ENCODE measurements at regions not wholly inside any gene's neighbourhood (a gene's known extent, or its start where the extent isn't known, plus 50 kb on each side); places are given as distances from the start of the nearest gene placed in this dataset.

DNA sequence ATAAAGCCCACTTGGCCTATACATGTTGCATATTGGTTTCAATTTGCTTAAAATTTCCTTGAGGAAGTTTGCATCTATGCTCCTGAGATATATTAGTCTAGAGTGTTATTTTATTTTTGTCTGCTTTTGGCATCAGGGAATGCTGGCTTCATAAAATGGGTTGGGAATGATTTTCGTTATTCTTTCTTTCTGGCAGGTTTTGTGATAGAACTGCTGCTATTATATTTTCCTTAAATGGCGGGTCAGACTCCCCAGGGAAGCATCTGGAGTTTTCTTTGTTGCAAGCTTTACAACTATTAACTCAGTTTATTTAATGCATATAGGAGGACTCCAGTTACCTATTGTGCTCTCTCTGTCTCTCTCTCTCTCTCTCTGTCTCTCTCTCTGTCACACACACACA, 82.0 kb upstream of the WDR17 start:
- TF ChIP-seq, protein P1, sequence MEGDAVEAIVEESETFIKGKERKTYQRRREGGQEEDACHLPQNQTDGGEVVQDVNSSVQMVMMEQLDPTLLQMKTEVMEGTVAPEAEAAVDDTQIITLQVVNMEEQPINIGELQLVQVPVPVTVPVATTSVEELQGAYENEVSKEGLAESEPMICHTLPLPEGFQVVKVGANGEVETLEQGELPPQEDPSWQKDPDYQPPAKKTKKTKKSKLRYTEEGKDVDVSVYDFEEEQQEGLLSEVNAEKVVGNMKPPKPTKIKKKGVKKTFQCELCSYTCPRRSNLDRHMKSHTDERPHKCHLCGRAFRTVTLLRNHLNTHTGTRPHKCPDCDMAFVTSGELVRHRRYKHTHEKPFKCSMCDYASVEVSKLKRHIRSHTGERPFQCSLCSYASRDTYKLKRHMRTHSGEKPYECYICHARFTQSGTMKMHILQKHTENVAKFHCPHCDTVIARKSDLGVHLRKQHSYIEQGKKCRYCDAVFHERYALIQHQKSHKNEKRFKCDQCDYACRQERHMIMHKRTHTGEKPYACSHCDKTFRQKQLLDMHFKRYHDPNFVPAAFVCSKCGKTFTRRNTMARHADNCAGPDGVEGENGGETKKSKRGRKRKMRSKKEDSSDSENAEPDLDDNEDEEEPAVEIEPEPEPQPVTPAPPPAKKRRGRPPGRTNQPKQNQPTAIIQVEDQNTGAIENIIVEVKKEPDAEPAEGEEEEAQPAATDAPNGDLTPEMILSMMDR (IDR thresholded peaks at IDR 0.05; ENCODE audit: insufficient read depth, low read depth, low read length, missing control alignments): no peak
- no peak overlapping the region for H3K4me3 ChIP-seq (ENCODE audit: low read depth, low read length)
- no peak for DNase-seq (ENCODE audit: low read depth)

DNA sequence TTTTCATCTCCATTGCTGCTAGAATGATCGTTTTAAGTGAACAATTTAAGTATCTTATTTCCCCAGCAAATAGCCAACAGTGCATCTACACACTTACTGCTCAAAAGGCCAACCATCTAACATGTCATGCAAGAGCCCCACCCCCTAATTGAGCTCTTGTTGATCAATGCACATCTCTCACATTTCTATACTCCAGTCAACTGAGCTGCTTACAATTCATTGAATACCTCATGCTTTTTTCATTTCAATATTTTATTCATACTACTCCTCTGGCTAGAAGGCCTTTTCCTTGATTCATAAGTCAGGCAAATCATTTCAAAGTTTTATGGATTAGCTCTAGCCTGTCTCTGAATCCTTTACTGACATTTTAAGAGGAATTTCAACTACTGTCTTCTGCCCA, 79.0 kb upstream of the WDR17 start:
- H3K4me3 ChIP-seq (ENCODE audit: low read depth, low read length): no peak overlapping the region
- no peak for DNase-seq (ENCODE audit: low read depth)
- TF ChIP-seq, protein P1 (IDR thresholded peaks at IDR 0.05; ENCODE audit: insufficient read depth, low read depth, low read length, missing control alignments): no peak

DNA sequence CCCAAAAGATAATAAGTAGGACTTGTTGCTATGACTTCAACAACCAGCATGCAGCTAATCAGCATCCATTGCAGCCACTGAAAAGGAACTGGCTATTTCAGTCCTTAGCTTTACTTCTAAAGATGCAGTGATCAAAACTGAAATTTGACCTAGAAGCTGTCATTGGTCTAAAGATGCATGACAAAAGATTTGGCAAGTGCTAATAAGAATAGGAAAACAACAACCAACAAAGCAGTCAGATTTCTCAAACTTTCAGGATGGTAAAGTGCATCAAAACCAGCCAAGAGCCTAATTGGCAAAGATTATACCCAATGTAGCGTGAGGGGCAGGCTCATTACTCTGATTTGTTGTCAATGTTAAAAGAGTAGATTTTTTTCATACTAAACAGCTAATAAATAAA, 77.1 kb upstream of the WDR17 start:
- H3K4me3 ChIP-seq (ENCODE audit: low read depth, low read length): no peak overlapping the region
- DNase-seq (ENCODE audit: low read depth): no peak
- TF ChIP-seq, protein P1 (IDR thresholded peaks at IDR 0.05; ENCODE audit: insufficient read depth, low read depth, low read length, missing control alignments): no peak

DNA sequence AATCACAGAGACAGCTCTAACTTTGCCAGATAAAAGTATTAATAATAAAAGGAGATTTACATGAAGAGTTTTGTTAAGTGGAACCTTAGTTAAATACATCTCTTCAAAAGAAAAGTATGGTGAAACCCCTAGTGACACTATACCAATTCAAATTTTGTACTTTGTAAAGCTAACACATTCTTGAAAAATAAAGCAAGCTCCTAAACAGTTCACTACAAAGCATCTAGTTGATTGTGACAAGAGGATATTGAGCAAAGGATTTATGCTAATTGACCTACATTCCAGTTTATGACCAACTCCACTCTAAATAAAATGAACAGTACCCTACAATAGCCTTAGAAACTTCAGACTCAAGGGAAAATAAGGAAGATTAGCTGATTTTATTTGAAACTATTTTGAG, 69.4 kb upstream of the WDR17 start:
- no peak for DNase-seq (ENCODE audit: low read depth)
- H3K4me3 ChIP-seq (ENCODE audit: low read depth, low read length): no peak overlapping the region
- TF ChIP-seq, protein P1 (IDR thresholded peaks at IDR 0.05; ENCODE audit: insufficient read depth, low read depth, low read length, missing control alignments): no peak

DNA sequence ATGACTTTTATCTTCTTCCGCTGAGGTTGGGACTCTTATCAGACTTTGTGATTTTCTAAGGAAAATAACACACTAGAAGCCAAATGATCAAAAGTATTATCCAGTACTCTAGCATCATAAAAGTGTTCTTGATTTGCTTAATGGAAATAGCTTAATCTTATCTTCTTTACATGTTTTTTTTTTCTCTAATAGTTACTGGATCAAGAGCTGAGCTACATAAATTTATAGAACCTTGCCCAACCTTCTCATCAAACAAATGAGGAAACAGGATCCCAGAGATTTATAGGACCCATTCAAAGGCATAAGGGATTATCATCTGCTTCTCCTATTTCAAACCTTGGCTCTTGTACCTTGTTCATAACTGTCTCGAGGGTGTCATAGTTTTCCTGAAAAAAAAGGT, 68.3 kb upstream of the WDR17 start:
- TF ChIP-seq, protein P1 (IDR thresholded peaks at IDR 0.05; ENCODE audit: insufficient read depth, low read depth, low read length, missing control alignments): no peak
- no peak overlapping the region for H3K4me3 ChIP-seq (ENCODE audit: low read depth, low read length)
- no peak for DNase-seq (ENCODE audit: low read depth)

DNA sequence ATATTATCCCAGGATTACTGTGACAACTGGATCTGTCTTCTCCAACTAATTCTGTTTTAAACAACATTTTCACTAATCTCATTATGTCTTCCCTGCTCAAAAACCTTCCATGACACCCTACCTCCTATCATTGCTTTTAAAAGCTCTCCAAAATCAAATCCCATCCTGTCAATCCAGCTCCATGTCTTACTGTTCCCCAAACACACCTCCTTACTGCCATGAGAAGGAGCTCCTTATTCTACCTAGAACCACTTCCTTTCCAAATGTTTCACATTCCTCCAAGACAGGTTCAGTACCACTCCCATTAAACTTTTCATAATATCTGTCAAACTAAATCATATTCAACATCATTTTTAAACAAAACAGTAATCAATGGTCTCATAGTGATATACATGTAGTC, 66.9 kb upstream of the WDR17 start:
- TF ChIP-seq, protein P1 (IDR thresholded peaks at IDR 0.05; ENCODE audit: insufficient read depth, low read depth, low read length, missing control alignments): no peak
- peak; percentile 21 for DNase-seq (ENCODE audit: low read depth)
- no peak overlapping the region for H3K4me3 ChIP-seq (ENCODE audit: low read depth, low read length)

DNA sequence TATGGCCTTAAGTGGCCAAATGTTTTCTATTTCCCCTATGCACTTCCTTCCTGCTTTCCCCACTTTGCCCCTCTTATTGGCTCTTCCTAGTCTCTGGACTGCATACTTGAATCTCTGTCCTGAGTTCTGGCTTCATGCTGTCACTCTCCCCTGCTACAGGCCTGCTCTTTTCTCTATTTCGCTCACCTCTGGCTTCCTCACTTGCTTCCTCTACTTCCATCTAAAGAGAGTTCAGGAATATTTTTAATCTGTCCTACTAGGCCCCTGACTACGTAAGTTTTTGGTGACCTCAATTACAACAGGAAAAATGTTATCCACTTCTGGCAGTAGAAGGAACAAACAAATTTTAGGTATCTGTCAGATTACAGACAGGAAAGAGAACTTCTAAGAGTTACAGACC, 65.7 kb upstream of the WDR17 start:
- TF ChIP-seq, protein P1 (IDR thresholded peaks at IDR 0.05; ENCODE audit: insufficient read depth, low read depth, low read length, missing control alignments): no peak
- no peak overlapping the region for H3K4me3 ChIP-seq (ENCODE audit: low read depth, low read length)
- no peak for DNase-seq (ENCODE audit: low read depth)
